Liver (tissue), 7 donors: ENCODE measurements at regions not wholly inside any gene's neighbourhood (a gene's known extent, or its start where the extent isn't known, plus 50 kb on each side); places are given as distances from the start of the nearest gene placed in this dataset.

ENCODE experiments used
- DNase-seq: peaks from one replicate; pipeline ENCODE4 v3.0.0-alpha.2; 2017; ENCODE audit warnings: low spot score
- H3K27ac ChIP-seq, 2 donors: one replicate each; pipeline ENCODE4 v1.7.0; 2013; ENCODE audit warnings: inconsistent platforms in 2 of 2, low read length in 2 of 2, control low read depth in 1 of 2, low read depth in 1 of 2, mild to moderate bottlenecking in 1 of 2
- H3K27me3 ChIP-seq, 4 donors: one replicate each; pipeline versions ENCODE4 v1.6.1 to v1.7.0; 2013; ENCODE audit warnings: low read length in 3 of 4, inconsistent platforms in 1 of 4, mild to moderate bottlenecking in 1 of 4, moderate library complexity in 1 of 4; ENCODE audit not compliant: control insufficient read depth in 4 of 4, insufficient read depth in 4 of 4
- H3K36me3 ChIP-seq, 4 donors: one replicate each; pipeline versions ENCODE4 v1.6.1 to v1.7.0; 2013; ENCODE audit warnings: low read length in 3 of 4, mild to moderate bottlenecking in 3 of 4, low read depth in 1 of 4, moderate library complexity in 1 of 4; ENCODE audit not compliant: control insufficient read depth in 4 of 4, insufficient read depth in 3 of 4
- H3K4me1 ChIP-seq, 4 donors: one replicate each; pipeline versions ENCODE4 v1.6.1 to v1.7.0; 2013; ENCODE audit warnings: low read length in 3 of 4, mild to moderate bottlenecking in 3 of 4, moderate library complexity in 1 of 4; ENCODE audit not compliant: control insufficient read depth in 4 of 4, insufficient read depth in 4 of 4
- H3K4me3 ChIP-seq, 3 donors: one replicate each; pipeline versions ENCODE4 v1.6.1 to v1.7.0; 2013; ENCODE audit warnings: low read length in 3 of 3, control low read depth in 1 of 3, low read depth in 1 of 3, mild to moderate bottlenecking in 1 of 3
- H3K9ac ChIP-seq, 2 donors: one replicate each; pipeline ENCODE4 v1.7.0; 2013; ENCODE audit warnings: low read length in 2 of 2, mild to moderate bottlenecking in 2 of 2, moderate library complexity in 2 of 2, control low read depth in 1 of 2, low read depth in 1 of 2
- H3K9me3 ChIP-seq, 4 donors: one replicate each; pipeline versions ENCODE4 v1.6.1 to v1.7.0; 2013; ENCODE audit warnings: low read length in 3 of 4; ENCODE audit not compliant: control insufficient read depth in 4 of 4
- EGR1 ChIP-seq, 2 donors: IDR thresholded peaks; 2 replicates each; pipeline ENCODE4 v1.6.1; 2016 to 2018; ENCODE audit warnings: antibody characterized with exemption in 2 of 2, low read depth in 2 of 2
- FOXA2 ChIP-seq: IDR thresholded peaks from 2 replicates; pipeline ENCODE4 v1.6.1; 2016; ENCODE audit warnings: antibody characterized with exemption
- GABPA ChIP-seq, 2 donors: IDR thresholded peaks in 1 of 2; conservative IDR thresholded peaks in 1 of 2; 2 replicates each; pipeline ENCODE4 v1.6.1; 2016; ENCODE audit warnings: antibody characterized with exemption in 2 of 2, mild to moderate bottlenecking in 1 of 2, moderate library complexity in 1 of 2
- HNF4G ChIP-seq: IDR thresholded peaks from 2 replicates; pipeline ENCODE4 v1.6.1; 2016; ENCODE audit warnings: antibody characterized with exemption
- NR2F2 ChIP-seq: IDR thresholded peaks from 2 replicates; pipeline ENCODE4 v1.6.1; 2016; ENCODE audit warnings: antibody characterized with exemption
- SP1 ChIP-seq: IDR thresholded peaks from 2 replicates; pipeline ENCODE4 v1.6.1; 2018; ENCODE audit warnings: antibody characterized with exemption, mild to moderate bottlenecking
- TAF1 ChIP-seq: conservative IDR thresholded peaks from 2 replicates; pipeline ENCODE4 v1.6.1; 2016; ENCODE audit warnings: antibody characterized with exemption, mild to moderate bottlenecking
- WGBS: extraction: QIAGEN DNeasy Blood & Tissue Kit; methylation state at CpG from one replicate; pipeline ENCODE4 v1.1.7; 2013; 5-methylcytosine and 5-hydroxymethylcytosine counted together
- TF ChIP-seq, protein P1 (sequence below): IDR thresholded peaks from 2 replicates; pipeline ENCODE4 v1.6.1; 2016; ENCODE audit warnings: antibody characterized with exemption
- TF ChIP-seq, protein P2 (sequence below): IDR thresholded peaks from 2 replicates; pipeline ENCODE4 v1.6.1; 2016; ENCODE audit warnings: antibody characterized with exemption
- donor health status: healthy.
- donor health status: healthy.
- donor health status: healthy.
- donor health status: healthy.

GRCh38 chr16:88306411-88306810 is 76.3 kb upstream of the ZNF469 start:
- H3K27ac ChIP-seq: no peak overlapping the region
- TF ChIP-seq, protein P1, sequence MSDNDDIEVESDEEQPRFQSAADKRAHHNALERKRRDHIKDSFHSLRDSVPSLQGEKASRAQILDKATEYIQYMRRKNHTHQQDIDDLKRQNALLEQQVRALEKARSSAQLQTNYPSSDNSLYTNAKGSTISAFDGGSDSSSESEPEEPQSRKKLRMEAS: no peak
- no peak overlapping the region for H3K4me3 ChIP-seq
- no peaks in the 10 kb centered on the region for H3K4me1 ChIP-seq
- H3K9ac ChIP-seq: no peak overlapping the region
- WGBS: 73% methylated on average over 8 of the region's 8 CpGs
- H3K36me3 ChIP-seq: no peaks in the 10 kb centered on the region
- DNase-seq: no peak
- H3K27me3 ChIP-seq: no peaks in the 10 kb centered on the region
- H3K9me3 ChIP-seq: no peaks in the 10 kb centered on the region

GRCh38 chr16:88306860-88307545 is 75.8 kb upstream of the ZNF469 start:
- no peak for DNase-seq

DNA sequence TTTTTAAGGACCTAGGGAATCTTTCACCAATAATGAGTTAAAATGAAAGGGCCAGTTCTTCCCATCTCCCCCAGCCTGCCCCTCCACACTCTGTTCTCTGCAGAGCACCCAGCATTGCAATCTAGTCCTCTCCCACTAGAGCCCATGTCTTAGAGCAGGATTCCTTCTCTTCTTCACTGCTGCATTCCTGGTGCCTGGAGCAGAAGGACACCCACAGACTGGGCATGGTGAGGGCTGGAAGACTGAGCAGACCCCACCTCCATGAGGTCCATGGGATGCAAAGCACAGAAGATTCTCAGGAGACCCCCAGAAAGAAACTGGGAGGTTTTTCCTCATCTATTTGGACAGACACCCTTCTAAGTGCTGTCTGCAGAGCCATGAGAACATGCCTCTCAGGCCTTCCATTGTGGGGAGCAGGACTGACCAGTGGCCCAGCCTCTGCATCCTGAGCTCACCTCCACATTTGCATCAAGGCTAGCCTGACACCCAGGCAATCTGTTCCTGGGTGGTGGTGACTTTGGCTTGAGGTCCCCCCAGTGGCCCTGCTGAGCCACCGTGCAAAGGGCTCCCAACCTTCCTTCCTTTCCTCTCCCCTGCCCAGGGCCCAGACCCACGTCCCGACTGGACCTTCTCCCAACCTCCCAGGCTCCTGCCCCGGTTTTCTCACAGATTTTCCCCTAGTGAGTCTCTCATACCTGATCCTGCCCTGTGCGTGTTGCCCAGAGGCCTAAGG is 74.2 kb upstream of the ZNF469 start:
- Histone ChIP-seq H3K36me3 (no peaks in the 10 kb centered on the region), H3K9ac (no peak overlapping the region), H3K27ac (no peak overlapping the region), H3K4me3 (no peak overlapping the region), H3K27me3 (no peaks in the 10 kb centered on the region), H3K4me1 (no peaks in the 10 kb centered on the region), H3K9me3 (no peaks in the 10 kb centered on the region)
- WGBS: 84% methylated on average over 5 of the region's 5 CpGs
- TF ChIP-seq NR2F2 (no peak), FOXA2 (no peak)
- DNase-seq: no peak

More at GRCh38 chr16:88306860-88307545, 75.8 kb upstream of the ZNF469 start:
- TF ChIP-seq NR2F2: peak; percentile 48
- TF ChIP-seq, protein P1: no peak
- Histone ChIP-seq H3K9me3 (no peaks in the 10 kb centered on the region), H3K9ac (no peak overlapping the region), H3K36me3 (no peaks in the 10 kb centered on the region), H3K4me1 (no peaks in the 10 kb centered on the region), H3K27me3 (no peaks in the 10 kb centered on the region), H3K4me3 (no peak overlapping the region), H3K27ac (no peak overlapping the region)
- 61% methylated on average over 6 of the region's 6 CpGs for WGBS

DNA sequence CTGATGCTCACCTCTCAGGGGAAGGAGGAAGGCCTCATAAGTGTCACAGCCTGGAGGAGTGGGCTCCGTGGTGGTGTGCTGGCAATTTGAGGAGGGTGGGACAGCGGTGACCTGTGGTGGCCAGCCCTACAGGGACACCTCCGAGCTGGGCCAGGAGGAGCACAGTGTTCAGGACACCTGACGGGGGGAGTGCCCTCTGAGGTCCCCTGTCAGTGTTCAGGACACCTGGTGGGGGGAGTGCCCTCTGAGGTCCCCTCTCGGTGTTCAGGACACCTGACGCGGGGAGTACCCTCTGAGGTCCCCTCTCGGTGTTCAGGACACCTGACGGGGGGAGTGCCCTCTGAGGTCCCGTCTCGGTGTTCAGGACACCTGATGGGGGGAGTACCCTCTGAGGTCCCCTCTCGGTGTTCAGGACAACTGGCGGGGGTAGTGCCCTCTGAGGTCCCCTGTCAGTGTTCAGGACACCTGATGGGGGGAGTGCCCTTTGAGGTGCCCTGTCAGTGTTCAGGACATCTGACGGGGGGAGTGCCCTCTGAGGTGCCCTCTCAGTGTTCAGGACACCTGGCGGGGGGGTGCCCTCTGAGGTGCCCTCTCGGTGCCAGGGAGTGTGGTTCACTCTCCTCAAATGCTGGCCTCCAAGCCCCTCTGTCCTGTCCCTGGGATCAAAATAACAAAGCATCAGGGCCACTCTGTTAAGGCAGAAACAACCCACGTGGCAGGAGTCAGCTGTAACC is 73.4 kb upstream of the ZNF469 start:
- Histone ChIP-seq H3K27ac (no peak overlapping the region), H3K27me3 (no peaks in the 10 kb centered on the region), H3K9me3 (no peaks in the 10 kb centered on the region), H3K4me3 (no peak overlapping the region), H3K9ac (no peak overlapping the region), H3K36me3 (no peaks in the 10 kb centered on the region), H3K4me1 (no peaks in the 10 kb centered on the region)
- TF ChIP-seq, protein P2, sequence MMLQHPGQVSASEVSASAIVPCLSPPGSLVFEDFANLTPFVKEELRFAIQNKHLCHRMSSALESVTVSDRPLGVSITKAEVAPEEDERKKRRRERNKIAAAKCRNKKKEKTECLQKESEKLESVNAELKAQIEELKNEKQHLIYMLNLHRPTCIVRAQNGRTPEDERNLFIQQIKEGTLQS: no peak
- no peak for TF ChIP-seq HNF4G
- TF ChIP-seq TAF1: no peak
- no peak for TF ChIP-seq GABPA (IDR thresholded peaks at IDR 0.05 in 1 of 2, conservative IDR thresholded peaks at IDR 0.05 in 1 of 2)
- TF ChIP-seq SP1: no peak
- TF ChIP-seq EGR1 (IDR thresholded peaks at IDR 0.05; ENCODE audit: low read depth in 2 of 2): no peak
- no peak for DNase-seq
- WGBS: 85% methylated on average over 17 of the region's 17 CpGs
